Esophagus (tissue), 2 donors: ENCODE measurements at regions not wholly inside any gene's neighbourhood (a gene's known extent, or its start where the extent isn't known, plus 50 kb on each side); places are given as distances from the start of the nearest gene placed in this dataset.

Source experiments
- H3K27ac ChIP-seq, 2 donors: one replicate each; pipeline ENCODE4 v1.5.1; 2013; ENCODE audit warnings: low read depth in 2 of 2, mild to moderate bottlenecking in 2 of 2, inconsistent platforms in 1 of 2, low read length in 1 of 2, moderate library complexity in 1 of 2
- H3K27me3 ChIP-seq, 2 donors: one replicate each; pipeline ENCODE4 v1.6.1; 2013; ENCODE audit warnings: low read length in 2 of 2, control low read depth in 1 of 2, mild to moderate bottlenecking in 1 of 2; ENCODE audit not compliant: insufficient read depth in 2 of 2, control insufficient read depth in 1 of 2
- H3K36me3 ChIP-seq, 2 donors: one replicate each; pipeline ENCODE4 v1.6.1; 2013; ENCODE audit warnings: low read length in 1 of 2; ENCODE audit not compliant: control insufficient read depth in 2 of 2, insufficient read depth in 2 of 2
- H3K4me1 ChIP-seq, 2 donors: one replicate each; pipeline ENCODE4 v1.6.1; 2013; ENCODE audit warnings: low read length in 1 of 2; ENCODE audit not compliant: control insufficient read depth in 2 of 2, insufficient read depth in 2 of 2
- H3K4me3 ChIP-seq, 2 donors: one replicate each; pipeline ENCODE4 v1.5.1; 2013; ENCODE audit warnings: low read length in 2 of 2, mild to moderate bottlenecking in 2 of 2, low read depth in 1 of 2, moderate library complexity in 1 of 2
- H3K9me3 ChIP-seq, 2 donors: one replicate each; pipeline ENCODE4 v1.6.1; 2013; ENCODE audit warnings: mild to moderate bottlenecking in 2 of 2, low read depth in 1 of 2, low read length in 1 of 2, moderate library complexity in 1 of 2; ENCODE audit not compliant: control insufficient read depth in 2 of 2, insufficient read depth in 1 of 2
- WGBS, 2 donors: extraction: QIAGEN DNeasy Blood & Tissue Kit; methylation state at CpG; one replicate each; pipeline ENCODE4 v1.1.7; 2013; 5-methylcytosine and 5-hydroxymethylcytosine counted together
- donor health status: healthy with polysubstance abuse.
- donor health status: Bipolar disorder and iron deficiency.

GRCh38 chr5:115384587-115385375, 88.3 kb upstream of the CCDC112 start:
- Histone ChIP-seq H3K9me3 (no peaks in the 10 kb centered on the region), H3K4me3 (no peak overlapping the region), H3K27me3 (no peaks in the 10 kb centered on the region), H3K36me3 (no peaks in the 10 kb centered on the region), H3K4me1 (peaks cover 0 to 4% of the 10 kb centered on the region in 2 donors), H3K27ac (no peak overlapping the region)
- 82 to 84% methylated on average over 1 of the region's 1 CpG for WGBS, 2 donors

- Histone ChIP-seq H3K4me1 (peaks cover 0 to 4% of the 10 kb centered on the region in 2 donors), H3K9me3 (no peaks in the 10 kb centered on the region), H3K27ac (no peak overlapping the region), H3K36me3 (no peaks in the 10 kb centered on the region), H3K27me3 (no peaks in the 10 kb centered on the region), H3K4me3 (no peak overlapping the region)
- 93 to 94% methylated on average over 1 of the region's 1 CpG for WGBS, 2 donors
Measured at GRCh38 chr5:115382989-115383388, 86.5 kb upstream of the CCDC112 start.

GRCh38 chr5:115381911-115382662, 85.6 kb upstream of the CCDC112 start:
- 73 to 77% methylated on average over 4 of the region's 4 CpGs for WGBS, 2 donors
- H3K9me3 ChIP-seq, result no peaks in the 10 kb centered on the region
- no peak overlapping the region for H3K27ac ChIP-seq
- peaks cover 0 to 4% of the 10 kb centered on the region in 2 donors for H3K4me1 ChIP-seq
- no peak overlapping the region for H3K4me3 ChIP-seq
- no peaks in the 10 kb centered on the region for H3K27me3 ChIP-seq
- H3K36me3 ChIP-seq, result no peaks in the 10 kb centered on the region

- WGBS, 2 donors, result 46 to 50% methylated on average over 8 of the region's 8 CpGs
- H3K9me3 ChIP-seq, result no peaks in the 10 kb centered on the region
- H3K27ac ChIP-seq, result peak overlapping the region; percentile 15 to 32
- H3K4me3 ChIP-seq, result no peak overlapping the region
- peaks cover 0 to 4% of the 10 kb centered on the region in 2 donors for H3K4me1 ChIP-seq
- H3K27me3 ChIP-seq, result no peaks in the 10 kb centered on the region
- no peaks in the 10 kb centered on the region for H3K36me3 ChIP-seq
Measured at GRCh38 chr5:115379622-115380344, 83.3 kb upstream of the CCDC112 start.

- no peaks in the 10 kb centered on the region for H3K27me3 ChIP-seq
- H3K4me3 ChIP-seq, result no peak overlapping the region
- H3K4me1 ChIP-seq, result peaks cover 0 to 4% of the 10 kb centered on the region in 2 donors
- H3K9me3 ChIP-seq, result no peaks in the 10 kb centered on the region
- H3K27ac ChIP-seq, result no peak overlapping the region
- WGBS, 2 donors, result 88 to 91% methylated on average over 2 of the region's 2 CpGs
- H3K36me3 ChIP-seq, result no peaks in the 10 kb centered on the region
Measured at GRCh38 chr5:115378754-115379153, 82.3 kb upstream of the CCDC112 start.

DNA sequence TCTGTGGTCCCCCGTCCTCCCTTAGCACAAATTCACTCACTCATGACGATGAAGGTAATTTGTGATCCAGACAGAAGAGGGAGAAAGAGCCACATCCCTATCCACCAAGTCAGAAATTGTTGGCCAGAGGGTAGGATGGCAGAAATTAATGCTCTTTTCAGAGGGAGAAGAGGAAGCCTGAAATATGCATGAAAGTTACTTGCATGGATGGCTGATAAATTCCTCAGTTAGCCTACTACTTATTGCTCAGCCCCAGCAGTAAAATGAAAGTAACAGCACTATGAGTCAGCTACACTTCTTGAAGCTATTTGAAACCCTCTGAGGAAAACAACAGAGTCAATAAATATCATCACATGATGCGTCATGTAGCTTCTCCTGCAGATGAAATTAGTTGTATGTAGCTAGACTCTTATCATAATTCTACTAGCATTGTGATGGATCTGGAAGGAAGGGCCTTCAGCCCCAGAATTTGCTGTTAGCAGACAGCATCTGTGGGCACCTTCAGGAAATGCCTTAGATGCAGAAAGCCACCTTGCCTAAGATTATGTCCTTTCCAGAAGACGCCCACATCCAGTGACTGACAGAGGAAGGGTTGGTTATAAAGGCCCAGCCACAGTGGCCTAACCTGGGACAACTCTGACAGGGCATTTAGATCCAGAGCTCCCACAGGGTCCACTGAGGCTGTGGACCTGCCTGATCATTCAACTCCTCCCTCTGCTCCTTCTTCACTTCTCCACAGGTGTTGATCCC, 81.2 kb upstream of the CCDC112 start:
- H3K27ac ChIP-seq, result no peak overlapping the region
- 67 to 72% methylated on average over 4 of the region's 4 CpGs for WGBS, 2 donors
- H3K9me3 ChIP-seq, result no peaks in the 10 kb centered on the region
- H3K27me3 ChIP-seq, result no peaks in the 10 kb centered on the region
- H3K36me3 ChIP-seq, result no peaks in the 10 kb centered on the region
- H3K4me1 ChIP-seq, result peaks cover 0 to 4% of the 10 kb centered on the region in 2 donors
- H3K4me3 ChIP-seq, result no peak overlapping the region

GRCh38 chr5:115375893-115376292, 79.4 kb upstream of the CCDC112 start:
- H3K4me1 ChIP-seq, result peaks cover 0 to 4% of the 10 kb centered on the region in 2 donors
- no peak overlapping the region for H3K4me3 ChIP-seq
- H3K27ac ChIP-seq, result no peak overlapping the region
- H3K27me3 ChIP-seq, result no peaks in the 10 kb centered on the region
- H3K36me3 ChIP-seq, result no peaks in the 10 kb centered on the region
- 74 to 80% methylated on average over 5 of the region's 5 CpGs for WGBS, 2 donors
- H3K9me3 ChIP-seq, result no peaks in the 10 kb centered on the region

GRCh38 chr5:115374057-115374775, 77.8 kb upstream of the CCDC112 start:
- Histone ChIP-seq H3K4me3 (no peak overlapping the region), H3K36me3 (no peaks in the 10 kb centered on the region), H3K27me3 (no peaks in the 10 kb centered on the region), H3K4me1 (no peaks in the 10 kb centered on the region), H3K27ac (no peak overlapping the region), H3K9me3 (no peaks in the 10 kb centered on the region)
- WGBS, 2 donors, result 84 to 90% methylated on average over 3 of the region's 3 CpGs
